A549 (cell line): ENCODE measurements at regions not wholly inside any gene's neighbourhood (a gene's known extent, or its start where the extent isn't known, plus 50 kb on each side); places are given as distances from the start of the nearest gene placed in this dataset.

Experiments
- ATAC-seq, 2 experiments: fragments of 200-7000 bp in 1 of 2; fragments of >200 bp in 1 of 2; cut with Nextera tagmentation in 1 of 2; cut with Tn5 transposase in 1 of 2; 3 replicates each; pipeline versions ENCODE4 v1.8.0 to v1.9.1; 2018 to 2020; ENCODE audit warnings: mild to moderate bottlenecking in 1 of 2, moderate library complexity in 1 of 2
- CTCF ChIA-PET: fragments of 300-600 bp; sonication (Branson Sonifier 250); formaldehyde crosslinking; extraction: SDS; loops from one replicate; lab custom pipeline; 2021; ENCODE audit warnings: antibody characterized with exemption, inconsistent platforms; lab: Yijun Ruan, JAX
- POLR2A ChIA-PET: fragments of 350-600 bp; formaldehyde crosslinking; extraction: SDS; loops from one replicate; lab custom pipeline; 2021; ENCODE audit warnings: antibody characterized with exemption, inconsistent platforms; lab: Yijun Ruan, JAX
- DNase-seq, 2 experiments: peaks; one replicate each; pipeline versions ENCODE4 v3.0.0 to v3.0.0-alpha.2; 2011 to 2016; ENCODE audit warnings: low read depth in 1 of 2, low spot score in 1 of 2
- FAIRE-seq: peaks from 2 replicates; lab custom pipeline; 2011; peaks lifted over from hg19 to GRCh38; lab: Jason Lieb, UNC
- H3K27ac ChIP-seq, 2 experiments: fragments of >200 bp; sonication (Bioruptor Twin); formaldehyde crosslinking; 3 replicates each; pipeline ENCODE4 v1.5.1; 2016 to 2017
- H3K4me1 ChIP-seq: fragments of >200 bp; sonication (Bioruptor Twin); formaldehyde crosslinking; 3 replicates; pipeline ENCODE4 v1.6.1; 2016
- H3K4me2 ChIP-seq: fragments of >200 bp; sonication (Bioruptor Twin); formaldehyde crosslinking; 3 replicates; pipeline ENCODE4 v1.6.1; 2016
- H3K4me3 ChIP-seq: fragments of >200 bp; sonication (Bioruptor Twin); formaldehyde crosslinking; 3 replicates; pipeline ENCODE4 v1.5.1; 2016
- H3K9me3 ChIP-seq: fragments of >200 bp; sonication (Bioruptor Twin); formaldehyde crosslinking; 3 replicates; pipeline ENCODE4 v1.6.1; 2016
- CBX2 ChIP-seq: fragments of 200-600 bp; sonication (generic); IDR thresholded peaks from 2 replicates; pipeline ENCODE4 v1.6.1; 2016; ENCODE audit warnings: low read depth, mild to moderate bottlenecking, borderline replicate concordance
- CBX8 ChIP-seq: fragments of 200-600 bp; sonication (generic); IDR thresholded peaks from 2 replicates; pipeline ENCODE4 v1.6.1; 2016
- CEBPB ChIP-seq, 2 experiments: fragments of >200 bp in 1 of 2; sonication (Bioruptor Twin) in 1 of 2; formaldehyde crosslinking in 1 of 2; IDR thresholded peaks; 2 replicates each; pipeline ENCODE4 v1.6.1; 2012 to 2016
- EP300 ChIP-seq, 2 experiments: fragments of >200 bp; sonication (Bioruptor Twin); formaldehyde crosslinking; IDR thresholded peaks; 2 replicates in 1 of 2; 3 replicates in 1 of 2; pipeline ENCODE4 v1.6.1; 2016 to 2017
- HOXA7 ChIP-seq: fragments of 250-450 bp; sonication (Bioruptor Pico); IDR thresholded peaks from 2 replicates; pipeline ENCODE4 v1.5.0; 2020; ENCODE audit warnings: mild to moderate bottlenecking, moderate library complexity
- KDM1A ChIP-seq: fragments of 200-600 bp; sonication (generic); IDR thresholded peaks from 2 replicates; pipeline ENCODE4 v1.6.1; 2016; ENCODE audit warnings: low read depth, mild to moderate bottlenecking
- MAFK ChIP-seq: fragments of 450-650 bp; IDR thresholded peaks from 2 replicates; pipeline ENCODE4 v1.6.1; 2014; ENCODE audit not compliant: partially characterized antibody
- NPAS2 ChIP-seq: fragments of 250-450 bp; sonication (Bioruptor Pico); IDR thresholded peaks from 2 replicates; pipeline ENCODE4 v1.8.0; 2022; ENCODE audit warnings: mild to moderate bottlenecking, moderate library complexity, borderline replicate concordance
- NR3C1 ChIP-seq: fragments of >200 bp; sonication (Bioruptor Twin); formaldehyde crosslinking; IDR thresholded peaks from 3 replicates; pipeline ENCODE4 v1.6.1; 2017
- POLR2AphosphoS2 ChIP-seq: conservative IDR thresholded peaks from 2 replicates; pipeline ENCODE4 v1.6.1; 2012; ENCODE audit warnings: low read length, improper control_type of control experiment, inconsistent platforms
- RFX5 ChIP-seq: fragments of 450-650 bp; IDR thresholded peaks from 2 replicates; pipeline ENCODE4 v1.7.1; 2014; ENCODE audit warnings: antibody characterized with exemption, mild to moderate bottlenecking, moderate library complexity
- SREBF2 ChIP-seq: fragments of 450-650 bp; IDR thresholded peaks from 2 replicates; pipeline ENCODE4 v1.6.1; 2014; ENCODE audit warnings: mild to moderate bottlenecking, moderate library complexity
- ZC3H11A ChIP-seq: fragments of 450-650 bp; IDR thresholded peaks from 2 replicates; pipeline ENCODE4 v1.6.1; 2014; ENCODE audit warnings: antibody characterized with exemption, mild to moderate bottlenecking
- ZFP36 ChIP-seq: fragments of 450-650 bp; IDR thresholded peaks from 2 replicates; pipeline ENCODE4 v1.6.1; 2014; ENCODE audit warnings: borderline replicate concordance; ENCODE audit not compliant: partially characterized antibody
- ZSCAN20 ChIP-seq: fragments of 250-450 bp; sonication (Bioruptor Pico); IDR thresholded peaks from 2 replicates; pipeline ENCODE4 v1.8.0; 2022; ENCODE audit warnings: mild to moderate bottlenecking, moderate library complexity
- WGBS: methylation state at CpG from one replicate; pipeline ENCODE4 v1.1.6; 2017; ENCODE audit errors: missing lambda C conversion rate; 5-methylcytosine and 5-hydroxymethylcytosine counted together
- TF ChIP-seq, protein P1 (sequence below): IDR thresholded peaks from 2 replicates; pipeline ENCODE4 v1.6.1; 2012
- TF ChIP-seq, protein P2 (sequence below): fragments of 450-650 bp; IDR thresholded peaks from 2 replicates; pipeline ENCODE4 v1.6.1; 2014; ENCODE audit warnings: antibody characterized with exemption
- TF ChIP-seq, protein P3 (sequence below): fragments of >200 bp; sonication (Bioruptor Twin); formaldehyde crosslinking; IDR thresholded peaks from 2 replicates; pipeline ENCODE4 v1.6.1; 2016
- TF ChIP-seq, protein P4 (sequence below): fragments of 250-450 bp; sonication (Bioruptor Pico); IDR thresholded peaks from 2 replicates; pipeline ENCODE4 v1.5.0; 2020; ENCODE audit warnings: low read depth, mild to moderate bottlenecking, moderate library complexity
- TF ChIP-seq, protein P5 (sequence below): fragments of 250-450 bp; sonication (Bioruptor Pico); IDR thresholded peaks from 2 replicates; pipeline ENCODE4 v1.5.0; 2021; ENCODE audit warnings: mild to moderate bottlenecking, moderate library complexity, borderline replicate concordance
- TF ChIP-seq, protein P6 (sequence below): fragments of 200-600 bp; sonication (generic); IDR thresholded peaks from 2 replicates; pipeline ENCODE4 v1.6.1; 2016; ENCODE audit warnings: antibody characterized with exemption, mild to moderate bottlenecking, moderate library complexity
- TF ChIP-seq, protein P7 (sequence below): IDR thresholded peaks from 2 replicates; pipeline ENCODE4 v1.6.1; 2012; ENCODE audit warnings: low read depth, borderline replicate concordance

DNA sequence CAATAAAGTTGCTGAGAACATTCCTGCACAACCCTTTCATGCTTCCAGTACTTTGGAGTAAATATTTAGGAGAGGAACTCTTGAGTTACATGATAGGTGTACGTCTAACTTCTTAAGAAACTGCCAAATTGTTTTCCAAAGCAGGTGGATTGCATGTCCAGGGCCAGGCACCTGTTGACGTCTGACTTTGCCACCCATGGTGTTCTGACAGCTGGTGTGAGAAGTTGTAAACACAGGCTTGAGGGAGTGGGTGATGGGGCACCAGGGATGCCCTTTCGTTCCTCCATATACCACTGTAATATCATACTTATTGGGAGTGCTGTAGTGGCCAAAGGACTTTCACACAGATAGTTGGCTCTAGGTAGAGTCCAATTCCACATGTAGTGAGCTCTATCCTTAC is 352.1 kb downstream of the GADD45G start:
- ChIA-PET POLR2A (no interaction called here), CTCF (interaction anchor here (1.2 kb wide), 1 partner anchor 359 kb away, joined by 3 read pairs; no protein-coding TSS in a partner anchor)
- DNase-seq (no peak), FAIRE-seq (no peak), ATAC-seq (no peak)
- 32% methylated on average over 3 of the region's 3 CpGs for WGBS
- Histone ChIP-seq H3K27ac (no peak overlapping the region), H3K4me2 (no peak overlapping the region), H3K9me3 (no peaks in the 10 kb centered on the region), H3K4me3 (no peak overlapping the region), H3K4me1 (no peaks in the 10 kb centered on the region)
- TF ChIP-seq EP300 (IDR thresholded peaks at IDR 0.05) (no peak), CEBPB (IDR thresholded peaks at IDR 0.05) (no peak), HOXA7 (CRISPR knock-in tag) (no peak), CBX2 (no peak), MAFK (no peak), POLR2AphosphoS2 (no peak), SREBF2 (no peak), ZC3H11A (no peak), RFX5 (no peak), CBX8 (no peak), ZFP36 (no peak)
- TF ChIP-seq, protein P1, sequence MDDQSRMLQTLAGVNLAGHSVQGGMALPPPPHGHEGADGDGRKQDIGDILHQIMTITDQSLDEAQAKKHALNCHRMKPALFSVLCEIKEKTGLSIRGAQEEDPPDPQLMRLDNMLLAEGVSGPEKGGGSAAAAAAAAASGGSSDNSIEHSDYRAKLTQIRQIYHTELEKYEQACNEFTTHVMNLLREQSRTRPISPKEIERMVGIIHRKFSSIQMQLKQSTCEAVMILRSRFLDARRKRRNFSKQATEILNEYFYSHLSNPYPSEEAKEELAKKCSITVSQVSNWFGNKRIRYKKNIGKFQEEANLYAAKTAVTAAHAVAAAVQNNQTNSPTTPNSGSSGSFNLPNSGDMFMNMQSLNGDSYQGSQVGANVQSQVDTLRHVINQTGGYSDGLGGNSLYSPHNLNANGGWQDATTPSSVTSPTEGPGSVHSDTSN, result no peak
- TF ChIP-seq, protein P2, sequence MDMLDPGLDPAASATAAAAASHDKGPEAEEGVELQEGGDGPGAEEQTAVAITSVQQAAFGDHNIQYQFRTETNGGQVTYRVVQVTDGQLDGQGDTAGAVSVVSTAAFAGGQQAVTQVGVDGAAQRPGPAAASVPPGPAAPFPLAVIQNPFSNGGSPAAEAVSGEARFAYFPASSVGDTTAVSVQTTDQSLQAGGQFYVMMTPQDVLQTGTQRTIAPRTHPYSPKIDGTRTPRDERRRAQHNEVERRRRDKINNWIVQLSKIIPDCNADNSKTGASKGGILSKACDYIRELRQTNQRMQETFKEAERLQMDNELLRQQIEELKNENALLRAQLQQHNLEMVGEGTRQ, result no peak

DNA sequence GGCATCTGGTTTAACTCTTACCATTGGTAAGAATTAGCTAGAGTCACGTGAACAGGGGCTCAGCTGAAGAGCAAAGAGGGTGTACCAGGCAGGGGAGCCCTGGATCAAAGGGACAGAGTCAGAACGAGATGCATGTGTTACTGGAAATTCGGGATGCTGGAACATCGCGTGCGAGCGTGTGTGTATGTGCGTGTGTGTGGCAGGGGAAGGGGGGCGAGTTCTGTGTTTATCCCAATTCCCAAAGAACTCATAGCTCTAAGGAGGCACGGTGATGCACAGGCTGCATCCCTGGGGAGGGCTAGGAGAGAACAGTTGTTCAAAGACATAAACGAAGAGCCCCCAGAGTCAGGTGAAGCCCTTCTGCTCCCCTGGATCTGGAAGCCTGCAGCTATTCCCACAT is 353.3 kb downstream of the GADD45G start:
- no peak for FAIRE-seq
- CTCF ChIA-PET, result interaction anchor here (0.7 to 1.2 kb wide), 2 partner anchors 11 to 360 kb away, joined by 3 read pairs; no protein-coding TSS in a partner anchor

DNA sequence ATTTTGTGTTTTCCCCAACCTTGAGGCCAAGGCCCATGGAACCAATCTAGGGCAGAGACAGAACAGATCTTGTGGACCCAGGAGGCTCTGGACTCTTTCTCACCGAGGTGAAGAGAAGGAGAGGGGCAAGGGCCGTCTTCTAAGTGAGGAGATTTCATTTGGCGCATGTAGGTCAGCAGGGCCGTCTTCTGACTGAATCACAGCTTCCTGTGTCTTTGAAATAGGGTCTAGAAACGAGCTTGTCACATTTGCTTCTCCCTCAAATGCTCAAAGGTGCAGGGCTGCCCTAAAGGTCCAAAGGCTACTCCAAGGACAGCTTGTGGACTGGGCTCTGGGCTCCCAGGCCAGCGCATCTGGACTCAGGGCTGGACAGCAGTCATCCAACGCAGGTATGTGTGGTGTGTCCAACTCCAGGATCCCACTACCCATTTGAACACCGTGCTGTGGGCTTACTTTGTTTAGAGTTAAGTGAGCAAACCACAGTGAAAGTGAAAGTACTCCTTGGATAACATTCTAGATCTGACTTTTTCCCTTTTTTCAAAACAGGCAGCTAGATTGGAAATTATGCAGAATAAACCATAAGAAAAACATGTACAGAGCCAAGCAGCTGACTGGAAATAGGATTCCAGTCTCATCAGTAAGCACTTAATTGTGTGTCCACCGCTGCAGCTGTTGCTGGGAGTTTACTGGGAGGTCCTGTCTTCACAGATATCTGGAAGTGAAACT is 357.0 kb downstream of the GADD45G start:
- CTCF ChIA-PET, result interaction anchor here (1.0 kb wide), 1 partner anchor 359 kb away, joined by 4 read pairs; no protein-coding TSS in a partner anchor
- H3K27ac ChIP-seq, result no peak overlapping the region
- no peaks in the 10 kb centered on the region for H3K9me3 ChIP-seq
- H3K4me3 ChIP-seq, result no peak overlapping the region
- 42% methylated on average over 8 of the region's 9 CpGs for WGBS
- no peak for FAIRE-seq
- DNase-seq, result no peak
- H3K4me1 ChIP-seq, result no peaks in the 10 kb centered on the region
- TF ChIP-seq EP300 (IDR thresholded peaks at IDR 0.05) (no peak), MAFK (no peak), KDM1A (no peak)
- TF ChIP-seq, protein P3, sequence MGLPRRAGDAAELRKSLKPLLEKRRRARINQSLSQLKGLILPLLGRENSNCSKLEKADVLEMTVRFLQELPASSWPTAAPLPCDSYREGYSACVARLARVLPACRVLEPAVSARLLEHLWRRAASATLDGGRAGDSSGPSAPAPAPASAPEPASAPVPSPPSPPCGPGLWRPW, result no peak
- TF ChIP-seq, protein P4, sequence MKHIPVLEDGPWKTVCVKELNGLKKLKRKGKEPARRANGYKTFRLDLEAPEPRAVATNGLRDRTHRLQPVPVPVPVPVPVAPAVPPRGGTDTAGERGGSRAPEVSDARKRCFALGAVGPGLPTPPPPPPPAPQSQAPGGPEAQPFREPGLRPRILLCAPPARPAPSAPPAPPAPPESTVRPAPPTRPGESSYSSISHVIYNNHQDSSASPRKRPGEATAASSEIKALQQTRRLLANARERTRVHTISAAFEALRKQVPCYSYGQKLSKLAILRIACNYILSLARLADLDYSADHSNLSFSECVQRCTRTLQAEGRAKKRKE (CRISPR knock-in tag), result no peak
- TF ChIP-seq, protein P5, sequence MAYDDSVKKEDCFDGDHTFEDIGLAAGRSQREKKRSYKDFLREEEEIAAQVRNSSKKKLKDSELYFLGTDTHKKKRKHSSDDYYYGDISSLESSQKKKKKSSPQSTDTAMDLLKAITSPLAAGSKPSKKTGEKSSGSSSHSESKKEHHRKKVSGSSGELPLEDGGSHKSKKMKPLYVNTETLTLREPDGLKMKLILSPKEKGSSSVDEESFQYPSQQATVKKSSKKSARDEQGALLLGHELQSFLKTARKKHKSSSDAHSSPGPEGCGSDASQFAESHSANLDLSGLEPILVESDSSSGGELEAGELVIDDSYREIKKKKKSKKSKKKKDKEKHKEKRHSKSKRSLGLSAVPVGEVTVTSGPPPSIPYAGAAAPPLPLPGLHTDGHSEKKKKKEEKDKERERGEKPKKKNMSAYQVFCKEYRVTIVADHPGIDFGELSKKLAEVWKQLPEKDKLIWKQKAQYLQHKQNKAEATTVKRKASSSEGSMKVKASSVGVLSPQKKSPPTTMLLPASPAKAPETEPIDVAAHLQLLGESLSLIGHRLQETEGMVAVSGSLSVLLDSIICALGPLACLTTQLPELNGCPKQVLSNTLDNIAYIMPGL (CRISPR knock-in tag), result no peak
- TF ChIP-seq, protein P6, sequence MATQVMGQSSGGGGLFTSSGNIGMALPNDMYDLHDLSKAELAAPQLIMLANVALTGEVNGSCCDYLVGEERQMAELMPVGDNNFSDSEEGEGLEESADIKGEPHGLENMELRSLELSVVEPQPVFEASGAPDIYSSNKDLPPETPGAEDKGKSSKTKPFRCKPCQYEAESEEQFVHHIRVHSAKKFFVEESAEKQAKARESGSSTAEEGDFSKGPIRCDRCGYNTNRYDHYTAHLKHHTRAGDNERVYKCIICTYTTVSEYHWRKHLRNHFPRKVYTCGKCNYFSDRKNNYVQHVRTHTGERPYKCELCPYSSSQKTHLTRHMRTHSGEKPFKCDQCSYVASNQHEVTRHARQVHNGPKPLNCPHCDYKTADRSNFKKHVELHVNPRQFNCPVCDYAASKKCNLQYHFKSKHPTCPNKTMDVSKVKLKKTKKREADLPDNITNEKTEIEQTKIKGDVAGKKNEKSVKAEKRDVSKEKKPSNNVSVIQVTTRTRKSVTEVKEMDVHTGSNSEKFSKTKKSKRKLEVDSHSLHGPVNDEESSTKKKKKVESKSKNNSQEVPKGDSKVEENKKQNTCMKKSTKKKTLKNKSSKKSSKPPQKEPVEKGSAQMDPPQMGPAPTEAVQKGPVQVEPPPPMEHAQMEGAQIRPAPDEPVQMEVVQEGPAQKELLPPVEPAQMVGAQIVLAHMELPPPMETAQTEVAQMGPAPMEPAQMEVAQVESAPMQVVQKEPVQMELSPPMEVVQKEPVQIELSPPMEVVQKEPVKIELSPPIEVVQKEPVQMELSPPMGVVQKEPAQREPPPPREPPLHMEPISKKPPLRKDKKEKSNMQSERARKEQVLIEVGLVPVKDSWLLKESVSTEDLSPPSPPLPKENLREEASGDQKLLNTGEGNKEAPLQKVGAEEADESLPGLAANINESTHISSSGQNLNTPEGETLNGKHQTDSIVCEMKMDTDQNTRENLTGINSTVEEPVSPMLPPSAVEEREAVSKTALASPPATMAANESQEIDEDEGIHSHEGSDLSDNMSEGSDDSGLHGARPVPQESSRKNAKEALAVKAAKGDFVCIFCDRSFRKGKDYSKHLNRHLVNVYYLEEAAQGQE, result no peak
- no peak overlapping the region for H3K4me2 ChIP-seq
- no peak for ATAC-seq
- POLR2A ChIA-PET, result no interaction called here

More for the DNA sequence above, 353.3 kb downstream of the GADD45G start:
- TF ChIP-seq, protein P1, result no peak
- no peak for TF ChIP-seq NR3C1
- TF ChIP-seq, protein P7, sequence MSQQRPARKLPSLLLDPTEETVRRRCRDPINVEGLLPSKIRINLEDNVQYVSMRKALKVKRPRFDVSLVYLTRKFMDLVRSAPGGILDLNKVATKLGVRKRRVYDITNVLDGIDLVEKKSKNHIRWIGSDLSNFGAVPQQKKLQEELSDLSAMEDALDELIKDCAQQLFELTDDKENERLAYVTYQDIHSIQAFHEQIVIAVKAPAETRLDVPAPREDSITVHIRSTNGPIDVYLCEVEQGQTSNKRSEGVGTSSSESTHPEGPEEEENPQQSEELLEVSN, result no peak
- no peak for TF ChIP-seq POLR2AphosphoS2
- TF ChIP-seq NPAS2 (CRISPR knock-in tag), result no peak
- TF ChIP-seq CEBPB (IDR thresholded peaks at IDR 0.05), result no peak
- TF ChIP-seq ZSCAN20 (CRISPR knock-in tag), result no peak
- WGBS, result 52% methylated on average over 11 of the region's 11 CpGs
- Histone ChIP-seq H3K4me3 (no peak overlapping the region), H3K27ac (no peak overlapping the region), H3K9me3 (no peaks in the 10 kb centered on the region), H3K4me1 (no peaks in the 10 kb centered on the region), H3K4me2 (no peak overlapping the region)
- no peak for ATAC-seq
- no peak for DNase-seq
- POLR2A ChIA-PET, result no interaction called here
